ENCODE measurements at regions not wholly inside any gene's neighbourhood (a gene's known extent, or its start where the extent isn't known, plus 50 kb on each side); places are given as distances from the start of the nearest gene placed in this dataset.
"Not testable (repeated sequence)": the region's sequence is repeated elsewhere in the genome, so short reads cannot be mapped to it uniquely, and the experiment has no call there.

- no peak for ATAC-seq
- no peak overlapping the region for H3K4me3 Mint-ChIP-seq
- CTCF ChIA-PET = no interaction called here
- no peaks in the 10 kb centered on the region for H3K4me1 Mint-ChIP-seq (ENCODE audit: low read depth)
- no peak for DNase-seq
- no peaks in the 10 kb centered on the region for H3K36me3 Mint-ChIP-seq (ENCODE audit: low read depth)
- no peak overlapping the region for H3K27ac Mint-ChIP-seq
- intact Hi-C loops (cut with micrococcal nuclease) = no loop called here
- H3K27me3 Mint-ChIP-seq = peaks cover 12% of the 10 kb centered on the region
- TF ChIP-seq CTCF (IDR thresholded peaks at IDR 0.05) = no peak
- no peaks in the 10 kb centered on the region for H3K9me3 Mint-ChIP-seq
- POLR2A ChIA-PET = no interaction called here
These were observed 117.6 kb upstream of the HAND1 start for GRCh38 chr5:154595662-154596061.

DNA sequence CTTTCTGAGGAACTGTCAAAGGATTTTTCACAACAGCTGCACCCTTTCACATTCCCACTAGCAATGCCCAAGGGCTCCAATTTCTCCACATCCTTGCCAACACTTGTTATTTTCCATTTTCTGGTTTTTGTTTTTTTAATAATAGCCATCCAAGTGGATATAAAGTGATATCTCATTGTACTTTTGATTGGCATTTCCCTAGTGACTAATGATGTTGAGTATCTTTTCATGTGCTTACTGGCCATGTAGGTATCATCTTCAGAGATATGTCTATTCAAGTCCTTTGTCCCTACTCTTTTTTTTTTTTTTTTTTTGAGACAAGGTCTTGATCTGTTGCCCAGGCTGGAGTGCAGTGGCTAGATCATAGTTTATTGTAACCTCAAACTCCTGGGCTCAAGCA is 115.8 kb upstream of the HAND1 start:
- ChIA-PET CTCF (no interaction called here), POLR2A (no interaction called here)
- intact Hi-C loops (cut with micrococcal nuclease) = no loop called here
- Mint-ChIP-seq H3K27me3 (peaks cover 9% of the 10 kb centered on the region), H3K27ac (no peak overlapping the region), H3K9me3 (no peaks in the 10 kb centered on the region), H3K4me3 (no peak overlapping the region), H3K4me1 (ENCODE audit: low read depth) (no peaks in the 10 kb centered on the region), H3K36me3 (ENCODE audit: low read depth) (no peaks in the 10 kb centered on the region)
- ATAC-seq (no peak), DNase-seq (no peak)
- no peak for TF ChIP-seq CTCF (IDR thresholded peaks at IDR 0.05)

DNA sequence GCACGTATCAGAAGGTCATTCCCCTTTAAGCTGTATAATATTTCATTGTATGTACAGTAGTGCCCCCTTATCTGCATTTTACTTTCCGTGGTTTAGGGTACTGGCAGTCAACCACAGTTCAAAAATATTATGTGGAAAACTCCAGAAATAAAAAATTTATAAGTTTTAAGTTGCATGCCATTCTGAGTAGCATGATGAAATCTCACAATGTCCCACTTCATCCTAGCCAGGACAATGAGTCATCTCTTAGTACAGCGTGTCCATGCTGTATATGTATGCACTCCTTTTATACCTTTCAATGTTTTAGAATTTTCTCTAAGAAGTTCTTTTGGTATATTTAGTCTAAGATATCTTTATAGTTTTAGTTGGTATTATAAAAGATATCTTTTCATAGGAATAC is 115.0 kb upstream of the HAND1 start:
- no peak for ATAC-seq
- ChIA-PET CTCF (no interaction called here), POLR2A (no interaction called here)
- intact Hi-C loops (cut with micrococcal nuclease) = no loop called here
- Mint-ChIP-seq H3K27me3 (peaks cover 5% of the 10 kb centered on the region), H3K27ac (no peak overlapping the region), H3K36me3 (ENCODE audit: low read depth) (no peaks in the 10 kb centered on the region), H3K4me3 (no peak overlapping the region), H3K9me3 (no peaks in the 10 kb centered on the region), H3K4me1 (ENCODE audit: low read depth) (no peaks in the 10 kb centered on the region)
- no peak for TF ChIP-seq CTCF (IDR thresholded peaks at IDR 0.05)
- no peak for DNase-seq

DNA sequence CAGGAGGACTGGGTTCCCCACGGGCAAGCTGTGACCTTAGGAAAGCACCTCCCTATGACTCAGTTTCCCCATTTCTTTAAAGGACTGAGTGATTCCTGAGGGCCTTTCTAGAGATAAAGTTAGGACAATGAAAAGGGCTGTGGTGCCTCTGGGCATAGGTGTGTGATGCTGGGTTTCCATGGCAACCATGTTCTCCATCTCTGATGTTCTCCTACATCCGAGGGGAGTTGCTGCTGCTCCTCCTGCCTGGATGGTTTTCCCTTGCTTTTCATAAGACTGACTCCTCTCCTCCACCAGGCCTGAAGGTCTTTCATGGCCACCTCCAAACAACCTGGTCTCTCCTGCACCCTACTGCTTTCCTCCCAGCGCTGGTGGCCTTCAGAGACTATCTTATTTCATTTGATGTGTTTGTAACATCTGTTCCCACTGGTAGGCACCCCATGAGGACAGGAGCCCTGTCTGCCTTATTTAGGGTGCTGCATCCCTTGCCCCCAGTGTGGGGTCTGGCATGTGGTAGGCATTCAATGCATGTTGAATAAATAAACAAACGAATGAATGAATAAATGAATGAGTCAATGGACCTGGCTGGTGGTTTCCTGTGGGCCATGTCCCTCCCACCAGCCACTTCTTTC is 112.2 kb upstream of the HAND1 start:
- ATAC-seq (no peak), DNase-seq (no peak)
- Mint-ChIP-seq H3K9me3 (no peaks in the 10 kb centered on the region), H3K27ac (no peak overlapping the region), H3K4me3 (no peak overlapping the region), H3K36me3 (ENCODE audit: low read depth) (no peaks in the 10 kb centered on the region), H3K27me3 (no peaks in the 10 kb centered on the region), H3K4me1 (ENCODE audit: low read depth) (no peaks in the 10 kb centered on the region)
- TF ChIP-seq CTCF (IDR thresholded peaks at IDR 0.05) = no peak
- intact Hi-C loops (cut with micrococcal nuclease) = no loop called here
- POLR2A ChIA-PET = no interaction called here
- CTCF ChIA-PET = no interaction called here

DNA sequence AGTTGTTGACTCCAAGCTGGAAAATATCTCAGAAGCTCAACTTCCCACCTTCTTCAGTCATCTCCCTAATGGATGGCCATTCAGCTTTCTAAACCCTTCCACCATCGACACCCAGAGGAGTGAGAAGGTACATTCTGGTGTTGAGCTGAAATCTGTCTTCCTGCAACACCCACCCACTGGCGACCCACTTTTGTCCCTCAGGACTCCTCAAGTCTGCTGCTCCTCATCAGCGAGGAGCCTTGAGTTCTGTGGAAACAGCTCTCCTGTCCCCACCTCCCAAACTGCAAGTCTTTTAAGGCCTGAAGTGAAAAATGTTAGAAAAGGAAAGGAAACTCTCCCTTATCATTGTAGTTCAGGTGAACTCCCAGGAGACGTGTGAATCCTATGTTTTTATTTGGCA is 111.5 kb upstream of the HAND1 start:
- Mint-ChIP-seq H3K27ac (no peak overlapping the region), H3K36me3 (ENCODE audit: low read depth) (no peaks in the 10 kb centered on the region), H3K4me3 (no peak overlapping the region), H3K27me3 (peaks cover 3% of the 10 kb centered on the region), H3K9me3 (no peaks in the 10 kb centered on the region), H3K4me1 (ENCODE audit: low read depth) (no peaks in the 10 kb centered on the region)
- DNase-seq (no peak), ATAC-seq (no peak)
- ChIA-PET POLR2A (no interaction called here), CTCF (no interaction called here)
- TF ChIP-seq CTCF (IDR thresholded peaks at IDR 0.05) = no peak
- intact Hi-C loops (cut with micrococcal nuclease) = no loop called here

- H3K27ac Mint-ChIP-seq; H3K36me3 Mint-ChIP-seq (ENCODE audit: low read depth); H3K9me3 Mint-ChIP-seq; DNase-seq; intact Hi-C loops (cut with micrococcal nuclease); H3K4me1 Mint-ChIP-seq (ENCODE audit: low read depth); ATAC-seq; CTCF ChIA-PET; H3K4me3 Mint-ChIP-seq; POLR2A ChIA-PET; H3K27me3 Mint-ChIP-seq: not testable (repeated sequence)
These were observed 110.9 kb upstream of the HAND1 start for GRCh38 chr5:154588833-154589425.
